GM18873 (cell line): ENCODE measurements at regions not wholly inside any gene's neighbourhood (a gene's known extent, or its start where the extent isn't known, plus 50 kb on each side); places are given as distances from the start of the nearest gene placed in this dataset.

Experiments used
- ATAC-seq: cut with Tn5 transposase; IDR thresholded peaks from one replicate; pipeline ENCODE4 v1.9.1; 2021; ENCODE audit warnings: mild to moderate bottlenecking, moderate library complexity, moderate number of reproducible peaks; ENCODE audit not compliant: unreplicated experiment, low FRiP score

DNA sequence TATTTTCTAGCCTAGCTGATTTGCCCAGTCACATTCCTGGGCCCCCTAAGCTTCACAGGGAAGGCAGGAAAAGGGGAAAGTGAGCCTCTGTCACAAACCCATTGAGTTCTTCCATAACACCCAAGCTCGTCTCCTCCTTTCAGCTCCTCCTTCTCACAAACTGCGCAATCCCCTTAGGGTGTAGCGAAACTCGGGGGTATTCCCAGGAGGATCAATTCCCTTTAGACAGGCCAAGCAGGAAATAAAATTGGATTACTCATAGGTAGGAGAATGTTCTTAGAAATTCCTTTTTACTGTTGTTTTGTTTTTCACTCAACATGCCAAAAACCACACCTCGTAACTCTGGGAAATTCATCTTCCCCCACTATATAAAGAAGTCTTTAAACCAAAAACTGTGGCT lies 139.3 kb downstream of the IRS2 start:
- no peak for ATAC-seq

DNA sequence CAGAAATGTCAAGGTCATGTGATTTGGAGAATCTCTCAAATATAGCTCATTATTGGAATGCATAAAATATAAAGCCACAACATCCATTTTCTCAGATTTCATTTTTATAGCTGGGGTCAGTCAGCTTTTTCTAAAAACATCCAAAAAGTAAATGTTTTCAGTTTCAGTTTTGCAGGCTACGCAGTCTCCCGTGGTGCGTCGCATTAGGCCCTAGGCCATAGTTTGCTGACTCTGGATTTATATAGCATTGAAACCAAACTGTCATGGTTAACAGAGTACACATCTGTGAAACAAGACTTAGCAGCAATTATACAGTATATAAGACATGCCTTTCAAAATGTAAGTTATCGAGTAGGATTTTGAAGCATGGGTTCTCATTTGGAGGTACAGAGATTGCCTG lies 140.0 kb downstream of the IRS2 start:
- ATAC-seq, result no peak

DNA sequence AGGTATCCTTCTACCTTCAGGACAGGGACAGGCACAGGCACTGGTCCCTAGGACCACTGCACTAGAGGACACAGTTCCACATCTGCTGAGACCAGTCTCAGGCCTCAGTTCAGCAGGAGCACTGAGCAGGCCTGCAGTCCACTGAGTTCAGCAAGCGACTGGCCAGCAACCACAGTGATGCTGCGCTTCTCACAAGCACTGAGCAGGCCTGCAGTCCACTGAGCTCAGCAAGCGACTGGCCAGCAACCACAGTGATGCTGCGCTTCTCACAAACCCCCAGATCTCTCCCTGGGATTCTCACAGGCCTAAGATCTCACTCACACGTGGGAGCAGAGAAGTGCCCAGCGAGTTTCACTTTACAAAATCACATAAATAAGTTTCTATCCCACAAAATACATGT lies 140.6 kb downstream of the IRS2 start:
- no peak for ATAC-seq

DNA sequence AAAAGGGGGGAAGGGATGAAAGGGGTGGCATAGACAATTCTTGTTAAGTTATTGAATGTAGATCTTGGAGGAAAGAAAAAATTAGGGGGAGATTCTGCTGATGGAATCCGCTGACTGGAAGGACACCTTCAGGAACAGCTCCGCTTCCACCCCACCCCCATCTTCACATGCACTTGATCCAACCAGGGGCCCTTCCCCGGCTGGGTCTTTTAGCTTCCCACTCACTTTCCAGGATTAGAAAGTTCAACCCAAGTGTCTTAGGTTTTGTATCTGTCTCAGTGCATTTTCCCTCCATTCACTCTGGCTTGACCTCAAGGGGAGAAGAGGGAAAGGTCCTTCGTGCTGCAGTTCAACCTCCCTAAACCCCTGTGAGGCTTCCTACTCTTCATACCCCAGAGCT lies 141.4 kb downstream of the IRS2 start:
- ATAC-seq, result no peak

DNA sequence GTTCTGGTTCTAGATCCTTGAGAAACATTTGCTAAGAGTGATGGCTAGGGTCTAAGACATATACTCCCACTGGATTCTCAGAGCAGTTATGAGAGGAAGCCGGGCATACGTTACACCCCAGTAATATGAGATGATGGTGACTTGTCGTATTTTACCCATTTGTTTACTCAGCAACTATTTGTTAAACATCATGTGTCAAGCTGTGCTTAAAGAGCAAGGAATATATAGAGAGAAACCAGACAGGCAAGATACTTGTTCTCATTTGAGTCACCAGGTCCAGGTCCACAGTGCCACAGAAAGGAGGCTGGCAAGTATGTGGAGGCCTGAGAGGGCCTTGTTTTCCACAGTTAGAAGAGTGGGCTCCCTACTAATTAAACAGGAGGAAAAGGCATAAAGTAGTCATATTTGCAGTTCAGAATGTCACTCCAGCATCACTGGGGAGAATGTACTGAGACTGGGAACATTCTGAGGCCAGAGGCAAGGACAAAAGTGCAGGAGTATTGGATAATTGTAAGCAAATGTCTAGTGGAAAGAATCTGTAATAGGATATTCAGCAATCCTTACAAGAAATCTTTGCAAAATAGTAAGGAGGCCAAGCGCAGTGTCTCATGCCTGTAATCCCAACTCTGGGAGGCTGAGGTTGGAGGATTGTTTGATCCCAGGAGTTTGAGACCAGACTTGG lies 142.2 kb downstream of the IRS2 start:
- no peak for ATAC-seq

DNA sequence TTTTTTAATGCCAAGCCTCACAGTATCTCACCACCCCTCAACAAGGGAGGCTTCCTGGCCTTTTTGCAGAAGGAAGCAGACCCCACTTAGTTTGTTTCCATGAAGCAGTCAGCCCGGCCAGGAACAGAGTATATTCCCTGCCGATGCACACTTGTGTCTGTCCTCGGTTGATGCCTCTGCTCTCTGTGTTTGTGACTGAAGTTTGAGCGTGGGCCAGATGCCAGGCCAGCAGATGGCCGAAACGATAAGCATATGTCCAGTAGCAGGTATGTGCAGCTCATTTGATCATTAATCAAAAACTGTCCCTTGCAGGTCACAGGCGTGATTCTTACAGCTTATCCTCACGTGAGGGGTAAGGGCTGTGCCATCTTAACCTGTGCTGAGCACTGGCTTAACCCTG lies 144.0 kb downstream of the IRS2 start:
- no peak for ATAC-seq

DNA sequence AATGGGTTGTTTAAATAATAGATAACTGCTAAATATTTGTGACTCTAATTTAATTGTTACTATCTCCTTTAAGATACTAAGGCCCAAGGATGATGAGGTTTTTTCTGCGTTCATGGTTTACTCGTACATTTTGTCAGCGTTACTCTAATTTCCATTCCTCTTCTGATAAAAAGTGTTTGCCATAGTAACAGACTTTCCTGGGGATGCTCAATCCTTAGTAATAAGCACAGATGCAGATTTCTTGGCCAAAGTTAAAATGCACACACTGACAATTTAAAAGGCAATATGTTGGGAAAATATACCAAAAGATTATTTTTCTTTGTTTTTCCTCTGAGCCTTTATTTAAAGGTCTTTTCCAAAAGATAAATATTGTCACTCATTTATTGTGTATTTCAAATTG lies 149.6 kb downstream of the IRS2 start:
- no peak for ATAC-seq

DNA sequence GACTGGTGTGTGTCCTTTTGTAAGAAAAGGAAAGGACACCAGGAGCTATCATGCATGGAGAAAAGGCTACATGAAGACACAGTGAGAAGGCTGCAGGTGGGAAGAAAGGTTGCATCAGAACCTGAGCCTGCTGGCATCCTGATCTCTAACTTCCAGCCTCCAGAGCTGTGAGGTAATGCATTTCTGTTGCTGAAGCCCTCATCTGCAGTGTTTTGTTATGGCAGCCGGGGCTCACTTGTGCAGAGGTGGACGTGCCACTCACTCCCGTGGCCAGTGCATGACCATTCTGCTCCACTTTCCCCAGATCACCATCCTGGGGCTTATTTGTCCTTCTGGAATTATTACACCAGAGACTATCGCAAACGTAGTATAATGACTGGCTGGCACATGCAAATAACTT lies 155.3 kb downstream of the IRS2 start:
- ATAC-seq, result no peak

DNA sequence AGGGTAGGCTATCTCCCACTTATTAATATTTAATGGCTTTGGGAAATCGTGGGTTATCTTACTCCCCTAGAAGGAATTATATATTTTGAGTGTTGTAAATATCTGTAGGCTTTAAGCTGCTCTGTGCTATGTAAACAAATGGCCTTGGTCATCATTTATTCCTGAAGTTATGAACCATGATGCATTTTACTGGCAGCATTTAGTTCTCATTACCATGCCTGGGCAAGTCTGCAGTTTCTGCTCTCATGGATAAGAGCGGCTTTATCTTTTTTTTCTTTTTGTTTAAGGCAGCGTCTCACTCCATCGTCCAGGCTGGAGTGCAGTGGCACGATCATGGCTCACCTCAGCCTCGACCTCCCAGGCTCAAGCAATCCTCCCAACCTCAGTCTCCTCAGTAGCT lies 156.1 kb downstream of the IRS2 start:
- ATAC-seq, result no peak

DNA sequence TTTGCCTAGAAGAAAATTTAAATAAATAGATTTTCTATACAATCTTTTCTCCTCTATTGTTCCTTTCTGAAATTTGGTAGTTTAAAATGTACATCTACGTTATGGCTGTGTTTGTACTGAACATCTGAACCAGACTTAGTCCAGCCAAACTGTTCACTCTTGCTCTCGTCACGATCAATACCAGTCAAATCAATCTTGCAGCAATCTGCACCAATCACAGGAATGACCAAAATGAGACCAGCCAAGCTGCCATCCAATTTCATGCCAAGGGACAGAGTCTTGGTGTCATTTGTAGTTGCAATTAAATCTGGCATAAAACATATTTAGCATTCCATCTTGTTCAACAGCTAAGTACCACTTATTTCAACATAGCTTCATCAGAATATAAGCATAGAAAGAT lies 156.6 kb downstream of the IRS2 start:
- no peak for ATAC-seq

DNA sequence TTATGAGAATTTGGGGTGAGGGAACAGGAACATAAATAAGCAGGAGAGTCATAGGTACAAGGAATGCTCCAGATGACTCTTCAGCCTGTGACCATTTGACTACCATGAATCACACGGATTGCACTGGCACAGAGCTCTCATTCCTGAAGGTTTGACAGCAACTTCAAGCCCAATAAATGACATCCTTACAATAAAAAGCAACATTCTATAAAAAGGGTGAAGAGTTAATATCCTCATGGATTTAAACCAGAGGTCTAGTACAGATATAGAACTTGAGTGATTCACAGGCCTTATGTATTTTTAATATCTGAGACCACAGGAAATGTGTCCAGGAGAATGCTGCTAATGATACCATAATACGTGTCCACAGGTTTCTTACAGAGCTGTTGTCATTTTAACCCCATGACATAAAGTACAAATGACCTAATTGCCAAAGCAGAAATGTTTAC lies 158.1 kb downstream of the IRS2 start:
- ATAC-seq, result no peak

DNA sequence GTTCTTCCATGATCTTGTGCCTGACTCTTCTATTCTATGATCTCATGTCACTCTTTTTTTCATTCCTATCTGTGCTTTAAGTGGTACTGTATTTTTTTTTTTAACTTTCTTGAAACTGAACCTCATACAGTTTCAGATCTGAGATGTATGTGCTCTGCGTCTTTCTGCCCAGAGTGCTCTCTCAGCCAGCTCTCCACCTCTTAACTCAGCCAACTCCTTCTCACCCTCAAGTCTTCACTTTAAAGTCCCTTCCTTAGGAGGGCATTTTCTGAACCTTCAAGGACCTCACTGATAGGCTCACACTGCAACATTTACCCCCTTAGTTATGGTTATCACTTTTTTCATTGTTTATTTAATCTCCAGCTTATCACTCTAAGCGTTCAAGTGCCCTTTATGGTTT lies 158.7 kb downstream of the IRS2 start:
- ATAC-seq, result no peak

DNA sequence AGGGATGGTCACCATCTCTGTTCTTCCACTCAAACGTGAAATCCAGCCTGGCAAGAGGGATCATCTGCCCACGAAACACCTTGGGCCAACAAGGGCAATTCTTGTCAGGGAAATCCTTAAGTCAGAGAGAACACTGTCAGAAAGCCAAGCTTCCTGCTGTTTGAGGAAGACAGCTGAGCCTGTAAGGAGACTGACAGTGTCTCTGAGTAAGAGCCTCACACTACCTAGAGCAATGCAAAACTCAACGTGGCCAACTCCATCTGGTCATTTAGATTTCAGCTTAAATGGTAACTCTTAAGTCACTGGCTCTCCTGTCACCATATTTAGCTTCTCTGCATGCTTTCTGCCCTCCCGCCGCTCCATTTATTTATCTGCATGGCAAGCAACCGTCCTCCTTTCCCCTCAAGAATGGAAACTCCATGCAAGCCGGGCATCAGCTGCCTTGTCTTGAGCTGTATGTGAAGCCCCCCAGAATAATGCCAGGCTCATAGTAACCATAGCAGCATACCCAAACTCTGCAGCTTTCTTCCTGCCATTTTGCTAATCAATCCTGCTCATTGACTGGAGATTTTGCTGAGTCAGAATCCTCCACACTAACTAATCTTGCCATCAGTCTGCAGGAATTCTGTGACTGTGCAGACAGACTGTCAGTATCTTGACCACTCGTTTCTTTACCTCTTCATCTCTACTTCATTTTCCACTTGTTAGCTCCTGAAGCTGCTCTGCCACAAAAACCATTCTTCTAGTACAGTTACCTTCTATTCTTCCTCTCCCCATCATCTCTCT lies 159.8 kb downstream of the IRS2 start:
- no peak for ATAC-seq

DNA sequence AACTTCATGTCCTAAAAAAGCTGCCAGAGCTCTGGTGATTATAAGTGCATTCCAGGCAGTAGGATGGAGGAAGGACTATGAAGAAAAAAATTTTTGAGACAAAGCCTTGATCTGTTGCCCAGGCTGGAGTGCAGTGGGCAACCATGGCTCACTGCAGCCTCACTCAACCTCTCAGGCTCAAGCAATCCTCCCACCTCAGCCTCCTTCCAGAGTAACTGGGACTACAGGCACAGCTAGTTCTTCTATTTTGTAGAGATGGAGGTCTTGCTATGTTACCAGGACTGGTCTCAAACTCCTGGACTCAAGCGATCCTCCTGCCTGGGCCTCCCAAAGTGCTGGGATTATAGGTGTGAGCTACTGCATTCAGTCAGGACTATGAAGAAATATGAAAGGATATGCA lies 161.2 kb downstream of the IRS2 start:
- ATAC-seq, result no peak

DNA sequence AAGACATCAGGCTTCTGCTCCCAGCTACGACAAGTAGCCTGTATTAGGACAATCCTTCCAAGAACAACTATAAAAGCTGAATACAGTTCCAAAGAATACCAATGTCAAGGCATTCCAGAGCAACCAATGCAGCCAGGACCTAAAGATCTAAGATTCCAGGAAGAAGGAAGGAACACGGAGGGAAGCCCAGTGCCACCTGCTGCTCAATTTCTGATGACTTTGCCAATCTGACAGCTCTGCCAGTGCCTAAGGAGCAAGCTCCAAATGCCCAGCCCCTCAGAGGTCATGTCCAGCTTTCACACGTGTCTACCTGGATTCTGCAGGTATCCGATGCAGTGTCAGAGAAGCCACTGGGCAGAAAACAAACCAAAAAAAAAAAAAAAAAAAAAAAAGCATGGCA lies 164.4 kb downstream of the IRS2 start:
- ATAC-seq, result no peak

DNA sequence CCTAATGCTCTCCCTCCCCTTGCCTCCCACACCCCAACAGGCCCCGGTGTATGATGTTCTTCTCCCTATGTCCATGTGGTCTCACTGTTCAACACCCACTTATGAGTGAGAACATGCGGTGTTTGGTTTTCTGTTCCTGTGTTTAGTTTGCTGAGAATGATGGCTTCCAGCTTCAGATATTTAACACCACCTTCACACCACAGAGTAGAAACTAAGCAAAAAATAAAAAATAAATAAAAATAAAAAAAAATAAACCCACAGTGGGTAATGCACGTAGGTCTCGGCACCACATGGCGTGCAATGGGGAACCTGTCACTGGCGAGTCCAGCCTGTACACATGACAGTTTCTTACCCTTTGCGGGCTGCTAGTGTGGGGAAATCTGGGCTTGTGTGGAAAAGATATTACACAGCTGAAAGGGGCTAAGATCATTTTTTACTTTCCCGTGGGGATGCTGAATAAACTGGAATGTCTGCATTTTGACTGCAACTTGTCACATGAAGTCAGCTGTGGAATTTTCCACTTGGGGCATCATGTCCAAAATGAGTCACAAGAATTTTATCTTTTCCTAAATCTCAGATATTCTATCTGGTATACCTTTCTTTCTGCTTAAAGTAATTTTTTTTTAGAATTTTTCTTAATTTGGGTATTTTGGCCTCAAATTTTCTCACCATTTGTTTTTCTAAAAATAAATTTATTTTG lies 170.5 kb downstream of the IRS2 start:
- ATAC-seq, result no peak

DNA sequence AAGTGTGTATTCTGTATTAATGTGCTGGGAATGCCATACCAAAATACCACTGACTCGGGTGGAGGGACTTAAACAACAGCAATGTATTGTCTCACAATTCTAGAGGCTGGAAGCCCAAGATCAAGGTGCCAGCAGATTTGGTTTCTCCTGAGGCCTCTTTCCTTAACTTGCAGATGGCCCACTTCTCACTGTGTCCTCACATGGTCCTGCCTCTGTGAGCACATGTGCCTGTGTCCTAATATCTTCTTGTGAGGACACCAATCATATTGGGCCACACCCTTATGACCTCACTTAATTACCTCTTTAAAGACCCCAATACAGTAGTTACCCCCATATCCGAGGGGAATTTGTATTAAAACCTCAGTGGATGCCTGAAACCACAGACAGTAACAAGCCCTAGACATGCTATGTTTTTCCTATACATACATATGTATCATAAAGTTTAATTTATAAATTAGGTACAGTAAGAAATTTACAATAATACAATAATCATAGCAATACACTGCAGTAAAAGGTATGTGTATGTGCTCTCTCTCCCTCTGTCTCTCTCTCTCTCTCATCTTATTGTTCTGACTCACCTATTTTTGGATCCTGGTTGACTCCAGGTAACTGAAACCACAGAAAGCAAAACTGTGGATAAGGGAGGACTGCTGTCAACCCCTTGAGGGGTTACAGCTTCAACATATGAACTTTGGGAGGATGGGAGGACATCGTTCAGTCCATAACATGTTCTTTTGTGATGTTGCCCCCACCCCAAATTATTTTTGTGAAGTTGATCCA lies 174.3 kb downstream of the IRS2 start:
- ATAC-seq, result no peak

DNA sequence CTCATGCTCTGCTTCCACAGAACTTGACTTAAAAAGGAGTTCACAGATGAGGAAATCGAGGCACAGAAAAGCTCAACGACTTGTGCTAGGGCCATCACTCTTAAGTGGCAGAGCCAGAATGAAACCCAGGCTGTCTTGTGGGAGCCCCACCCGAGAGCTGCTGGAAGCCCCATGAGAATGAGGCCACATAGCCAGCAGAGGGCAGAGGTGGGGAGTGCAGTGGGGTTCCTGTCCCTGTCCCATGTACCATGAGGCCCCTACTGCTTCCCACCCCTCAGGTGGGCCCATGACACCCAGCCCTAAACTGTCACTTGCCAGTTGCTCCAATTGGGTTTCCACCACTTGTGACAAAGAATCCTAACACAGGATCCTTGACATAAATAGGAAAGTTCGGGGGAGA lies 175.9 kb downstream of the IRS2 start:
- ATAC-seq, result no peak

DNA sequence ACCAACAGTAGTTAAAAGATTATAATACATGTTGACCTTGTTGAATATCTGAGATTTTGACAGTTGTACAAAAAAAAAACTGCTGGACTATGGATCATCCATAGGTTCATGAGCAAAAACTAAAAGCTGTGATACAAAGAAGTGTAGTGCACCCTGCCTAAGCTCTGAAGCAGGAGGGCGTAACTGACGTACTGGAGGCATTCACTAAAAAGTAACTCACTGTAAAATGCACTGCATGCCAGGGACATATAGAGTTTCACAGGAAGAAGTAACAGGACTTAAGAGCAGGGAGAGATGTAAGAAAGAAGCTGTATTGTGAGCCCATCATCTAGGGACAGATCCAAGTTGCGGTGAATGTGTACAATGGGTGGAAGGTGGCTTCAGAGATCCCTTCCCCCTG lies 177.9 kb downstream of the IRS2 start:
- no peak for ATAC-seq

DNA sequence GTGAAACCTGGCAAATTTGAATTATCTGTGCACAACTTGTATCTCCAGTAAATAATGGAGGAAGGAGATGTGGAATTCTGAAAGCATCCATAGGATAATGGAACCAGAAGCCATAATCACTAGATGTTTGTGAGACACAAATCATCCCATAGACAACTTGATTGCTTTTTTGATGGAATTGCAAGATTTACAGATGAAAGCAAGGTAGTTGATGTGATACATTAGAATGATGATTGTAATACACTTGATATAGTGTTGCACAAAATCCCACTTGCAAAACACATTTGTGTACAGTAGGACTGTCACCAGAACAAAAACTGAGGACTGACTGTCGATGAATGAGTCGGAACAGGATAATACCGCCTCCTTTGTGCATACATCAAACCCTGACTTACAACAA lies 178.3 kb downstream of the IRS2 start:
- no peak for ATAC-seq

DNA sequence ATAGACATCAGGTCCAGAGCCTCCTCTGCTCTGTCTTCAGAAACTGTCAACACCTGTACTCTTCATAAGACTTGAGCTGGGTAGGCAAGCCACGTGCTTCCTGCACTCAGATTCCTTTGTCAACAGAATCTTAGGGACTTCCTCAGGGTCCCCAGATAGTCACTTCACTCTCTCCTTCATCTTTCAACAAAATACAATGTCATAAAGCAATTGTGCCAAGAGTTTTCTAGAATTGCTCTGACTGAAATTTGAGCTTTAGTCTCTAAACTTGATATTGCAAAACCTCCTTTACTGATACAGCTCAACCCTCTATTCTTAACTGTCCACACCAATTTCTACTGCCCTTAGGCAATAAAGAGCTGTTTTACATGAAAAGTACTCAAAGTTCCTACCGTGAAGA lies 179.9 kb downstream of the IRS2 start:
- no peak for ATAC-seq
